ENCODE measurements at regions not wholly inside any gene's neighbourhood (a gene's known extent, or its start where the extent isn't known, plus 50 kb on each side); places are given as distances from the start of the nearest gene placed in this dataset.

DNA sequence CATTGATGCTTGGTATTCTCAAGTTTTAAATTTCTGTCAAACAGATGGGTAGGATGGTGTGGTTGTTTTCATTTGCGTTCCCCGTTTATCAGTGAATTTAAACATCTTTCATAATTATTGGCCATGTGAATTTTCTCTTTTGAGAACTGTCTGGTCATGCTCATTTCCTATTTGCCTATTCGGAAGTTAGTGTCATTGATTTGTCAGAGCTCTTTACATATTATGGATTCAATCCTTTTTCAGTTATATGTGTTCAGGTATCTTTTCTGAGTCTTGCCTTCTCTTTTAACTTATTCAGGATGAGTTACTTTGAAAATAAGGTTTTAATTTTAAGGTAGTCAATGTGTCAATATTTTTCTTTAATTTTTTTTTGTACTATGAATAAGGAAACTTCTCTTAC lies 315.7 kb downstream of the MN1 start:
- TF ChIP-seq TAF1 (IDR thresholded peaks at IDR 0.05; ENCODE audit: borderline replicate concordance, insufficient read depth, low read length) (no peak), POLR2AphosphoS5 (IDR thresholded peaks at IDR 0.05; ENCODE audit: low read depth, low read length) (no peak), SIN3A (IDR thresholded peaks at IDR 0.05; ENCODE audit: borderline replicate concordance, insufficient read depth, low read length) (no peak), FOXP2 (optimal IDR thresholded peaks at IDR 0.05; ENCODE audit: borderline replicate concordance, extremely low read depth, extremely low read length, insufficient read depth) (no peak)
- TF ChIP-seq, protein P1, sequence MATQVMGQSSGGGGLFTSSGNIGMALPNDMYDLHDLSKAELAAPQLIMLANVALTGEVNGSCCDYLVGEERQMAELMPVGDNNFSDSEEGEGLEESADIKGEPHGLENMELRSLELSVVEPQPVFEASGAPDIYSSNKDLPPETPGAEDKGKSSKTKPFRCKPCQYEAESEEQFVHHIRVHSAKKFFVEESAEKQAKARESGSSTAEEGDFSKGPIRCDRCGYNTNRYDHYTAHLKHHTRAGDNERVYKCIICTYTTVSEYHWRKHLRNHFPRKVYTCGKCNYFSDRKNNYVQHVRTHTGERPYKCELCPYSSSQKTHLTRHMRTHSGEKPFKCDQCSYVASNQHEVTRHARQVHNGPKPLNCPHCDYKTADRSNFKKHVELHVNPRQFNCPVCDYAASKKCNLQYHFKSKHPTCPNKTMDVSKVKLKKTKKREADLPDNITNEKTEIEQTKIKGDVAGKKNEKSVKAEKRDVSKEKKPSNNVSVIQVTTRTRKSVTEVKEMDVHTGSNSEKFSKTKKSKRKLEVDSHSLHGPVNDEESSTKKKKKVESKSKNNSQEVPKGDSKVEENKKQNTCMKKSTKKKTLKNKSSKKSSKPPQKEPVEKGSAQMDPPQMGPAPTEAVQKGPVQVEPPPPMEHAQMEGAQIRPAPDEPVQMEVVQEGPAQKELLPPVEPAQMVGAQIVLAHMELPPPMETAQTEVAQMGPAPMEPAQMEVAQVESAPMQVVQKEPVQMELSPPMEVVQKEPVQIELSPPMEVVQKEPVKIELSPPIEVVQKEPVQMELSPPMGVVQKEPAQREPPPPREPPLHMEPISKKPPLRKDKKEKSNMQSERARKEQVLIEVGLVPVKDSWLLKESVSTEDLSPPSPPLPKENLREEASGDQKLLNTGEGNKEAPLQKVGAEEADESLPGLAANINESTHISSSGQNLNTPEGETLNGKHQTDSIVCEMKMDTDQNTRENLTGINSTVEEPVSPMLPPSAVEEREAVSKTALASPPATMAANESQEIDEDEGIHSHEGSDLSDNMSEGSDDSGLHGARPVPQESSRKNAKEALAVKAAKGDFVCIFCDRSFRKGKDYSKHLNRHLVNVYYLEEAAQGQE (IDR thresholded peaks at IDR 0.05; ENCODE audit: insufficient read depth in 1 of 2, low read depth in 2 of 2, low read length in 2 of 2), result no peak

- TF ChIP-seq, protein P1 (IDR thresholded peaks at IDR 0.05; ENCODE audit: insufficient read depth in 1 of 2, low read depth in 2 of 2, low read length in 2 of 2), result no peak
- TF ChIP-seq FOXP2 (optimal IDR thresholded peaks at IDR 0.05; ENCODE audit: borderline replicate concordance, extremely low read depth, extremely low read length, insufficient read depth) (no peak), POLR2AphosphoS5 (IDR thresholded peaks at IDR 0.05; ENCODE audit: low read depth, low read length) (no peak), TAF1 (IDR thresholded peaks at IDR 0.05; ENCODE audit: borderline replicate concordance, insufficient read depth, low read length) (no peak), SIN3A (IDR thresholded peaks at IDR 0.05; ENCODE audit: borderline replicate concordance, insufficient read depth, low read length) (no peak)
Observed at GRCh38 chr22:27487600-27488452, 313.7 kb downstream of the MN1 start.

DNA sequence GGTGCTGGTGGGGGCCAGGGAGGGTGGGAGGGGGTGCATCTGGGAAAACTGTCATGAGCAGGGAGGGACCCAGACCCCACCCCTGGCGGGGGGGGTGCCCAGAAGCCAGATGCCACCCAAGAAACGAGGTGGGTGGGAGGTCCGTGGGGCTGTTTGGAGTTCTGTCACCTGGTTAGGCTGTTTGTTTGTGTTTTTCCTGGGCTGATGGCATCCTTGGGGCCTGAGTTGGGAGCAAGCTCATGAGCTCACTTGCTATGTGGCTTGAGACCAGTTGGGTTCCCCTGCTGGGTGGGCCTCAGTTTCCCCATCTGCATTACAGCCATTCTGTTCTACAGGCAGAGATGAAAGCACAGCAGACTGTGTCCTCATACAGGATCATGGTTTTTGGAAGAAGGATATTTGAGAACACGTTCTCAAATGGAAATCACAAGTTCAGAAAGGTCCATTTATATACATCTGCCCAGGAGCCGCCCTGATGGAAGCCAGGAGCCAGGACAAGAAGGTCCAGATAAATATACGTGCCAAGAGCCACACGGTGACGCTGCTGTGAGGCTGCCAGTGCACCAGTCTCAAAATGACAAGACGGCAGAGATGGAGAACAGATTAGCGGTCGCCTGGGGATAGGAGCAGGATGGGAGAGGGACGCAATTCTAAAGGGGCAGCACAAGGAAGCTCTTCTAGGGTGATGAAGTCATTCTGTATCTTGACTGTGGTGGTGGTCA lies 312.9 kb downstream of the MN1 start:
- no peak for TF ChIP-seq SIN3A (IDR thresholded peaks at IDR 0.05; ENCODE audit: borderline replicate concordance, insufficient read depth, low read length)
- TF ChIP-seq FOXP2 (optimal IDR thresholded peaks at IDR 0.05; ENCODE audit: borderline replicate concordance, extremely low read depth, extremely low read length, insufficient read depth), result no peak
- TF ChIP-seq TAF1 (IDR thresholded peaks at IDR 0.05; ENCODE audit: borderline replicate concordance, insufficient read depth, low read length), result no peak

- no peak for TF ChIP-seq FOXP2 (optimal IDR thresholded peaks at IDR 0.05; ENCODE audit: borderline replicate concordance, extremely low read depth, extremely low read length, insufficient read depth)
Observed at GRCh38 chr22:27489178-27489675, 312.3 kb downstream of the MN1 start.

- no peak for TF ChIP-seq POLR2AphosphoS5 (IDR thresholded peaks at IDR 0.05; ENCODE audit: low read depth, low read length)
- TF ChIP-seq, protein P1 (IDR thresholded peaks at IDR 0.05; ENCODE audit: insufficient read depth in 1 of 2, low read depth in 2 of 2, low read length in 2 of 2), result no peak
Observed at GRCh38 chr22:27490080-27490479, 311.5 kb downstream of the MN1 start.

DNA sequence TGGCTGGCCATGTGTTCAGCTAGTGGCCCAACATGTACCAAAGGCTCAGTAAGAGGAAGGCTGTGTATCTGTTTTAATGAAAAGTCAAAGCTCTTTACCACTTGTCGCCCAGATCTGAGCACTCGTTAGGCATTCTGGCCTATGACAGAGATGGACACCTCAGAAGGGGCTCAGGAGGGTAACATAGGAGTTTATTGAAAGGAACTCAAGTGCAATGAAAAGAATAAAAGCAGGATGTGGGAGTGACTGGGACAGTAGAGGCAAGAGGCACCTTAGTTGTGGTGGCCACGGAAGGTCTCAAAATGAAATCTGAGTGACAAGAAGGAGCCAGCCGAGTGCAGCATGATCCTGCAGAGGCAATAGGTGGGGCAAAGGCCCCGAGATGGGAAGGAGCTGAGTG lies 309.7 kb downstream of the MN1 start:
- no peak for TF ChIP-seq FOXP2 (optimal IDR thresholded peaks at IDR 0.05; ENCODE audit: borderline replicate concordance, extremely low read depth, extremely low read length, insufficient read depth)
- TF ChIP-seq TAF1 (IDR thresholded peaks at IDR 0.05; ENCODE audit: borderline replicate concordance, insufficient read depth, low read length), result no peak
- TF ChIP-seq, protein P1 (IDR thresholded peaks at IDR 0.05; ENCODE audit: insufficient read depth in 1 of 2, low read depth in 2 of 2, low read length in 2 of 2), result no peak
- TF ChIP-seq SIN3A (IDR thresholded peaks at IDR 0.05; ENCODE audit: borderline replicate concordance, insufficient read depth, low read length), result no peak
- no peak for TF ChIP-seq POLR2AphosphoS5 (IDR thresholded peaks at IDR 0.05; ENCODE audit: low read depth, low read length)

All from PFSK-1 (cell line).